Transverse colon (tissue), 4 donors: ENCODE measurements at regions not wholly inside any gene's neighbourhood (a gene's known extent, or its start where the extent isn't known, plus 50 kb on each side); places are given as distances from the start of the nearest gene placed in this dataset.

Experiments used
- DNase-seq: peaks from one replicate; pipeline ENCODE4 v3.0.0-alpha.2; 2019
- H3K27ac ChIP-seq, 4 donors: fragments of 200-600 bp; sonication (generic); 2 replicates each; pipeline ENCODE4 v1.5.1; 2016 to 2018; ENCODE audit warnings: inconsistent platforms in 4 of 4
- H3K27me3 ChIP-seq: fragments of 200-600 bp; sonication (generic); 2 replicates; pipeline ENCODE4 v1.5.1; 2017; ENCODE audit warnings: inconsistent platforms
- H3K36me3 ChIP-seq, 4 donors: fragments of 200-600 bp; sonication (generic); 2 replicates each; pipeline ENCODE4 v1.5.1; 2017 to 2019; ENCODE audit warnings: inconsistent platforms in 4 of 4
- H3K4me1 ChIP-seq, 4 donors: fragments of 200-600 bp; sonication (generic); 2 replicates each; pipeline ENCODE4 v1.5.1; 2017 to 2020; ENCODE audit warnings: inconsistent platforms in 4 of 4
- H3K4me3 ChIP-seq, 4 donors: fragments of 200-600 bp; sonication (generic); 1 replicate in 1 of 4; 2 replicates in 3 of 4; pipeline versions ENCODE4 v1.5.1 to v1.6.1; 2017 to 2019; ENCODE audit warnings: inconsistent platforms in 4 of 4
- H3K9me3 ChIP-seq, 2 donors: fragments of 200-600 bp; sonication (generic); 2 replicates each; pipeline ENCODE4 v1.5.1; 2017 to 2019; ENCODE audit warnings: inconsistent platforms in 2 of 2
- CTCF ChIP-seq, 5 experiments: fragments of 200-600 bp in 3 of 5; fragments of 450-650 bp in 2 of 5; sonication (generic) in 3 of 5; IDR thresholded peaks; 1 replicate in 2 of 5; 2 replicates in 3 of 5; pipeline ENCODE4 v1.5.1; 2016 to 2017; ENCODE audit warnings: antibody characterized with exemption in 5 of 5, inconsistent platforms in 3 of 5, mild to moderate bottlenecking in 2 of 5, moderate library complexity in 1 of 5
- EP300 ChIP-seq: sonication (generic); formaldehyde crosslinking; IDR thresholded peaks from one replicate; pipeline ENCODE4 v1.6.1; 2017; ENCODE audit warnings: antibody characterized with exemption, low read depth
- POLR2A ChIP-seq: fragments of 450-650 bp; IDR thresholded peaks from one replicate; pipeline ENCODE4 v1.6.1; 2016; ENCODE audit warnings: antibody characterized with exemption, mild to moderate bottlenecking, moderate library complexity
- POLR2AphosphoS5 ChIP-seq, 3 donors: sonication (generic); formaldehyde crosslinking; IDR thresholded peaks; one replicate each; pipeline ENCODE4 v1.6.1; 2016; ENCODE audit warnings: antibody characterized with exemption in 3 of 3
- WGBS, 2 donors: methylation state at CpG; one replicate each; pipeline ENCODE4 v1.1.5; 2018; ENCODE audit warnings: low coverage in 1 of 2; 5-methylcytosine and 5-hydroxymethylcytosine counted together
- in situ Hi-C, 4 donors: fragments of 200-750 bp; cut with MboI; loops; one replicate each; pipeline versions ENCODE4 v1.15.0 to v1.15.1; 2017; ENCODE audit warnings: low sequenced_read_pairs in 3 of 4, low pct_ligation_motif_present in 1 of 4, low pct_unique_long_range_greater_than_20kb in 1 of 4
- intact Hi-C: fragments of 100-400 bp; cut with DNase I; formaldehyde crosslinking; loops from one replicate; pipeline ENCODE4 v1.15.1; 2023; ENCODE audit warnings: low total_unique reads

DNA sequence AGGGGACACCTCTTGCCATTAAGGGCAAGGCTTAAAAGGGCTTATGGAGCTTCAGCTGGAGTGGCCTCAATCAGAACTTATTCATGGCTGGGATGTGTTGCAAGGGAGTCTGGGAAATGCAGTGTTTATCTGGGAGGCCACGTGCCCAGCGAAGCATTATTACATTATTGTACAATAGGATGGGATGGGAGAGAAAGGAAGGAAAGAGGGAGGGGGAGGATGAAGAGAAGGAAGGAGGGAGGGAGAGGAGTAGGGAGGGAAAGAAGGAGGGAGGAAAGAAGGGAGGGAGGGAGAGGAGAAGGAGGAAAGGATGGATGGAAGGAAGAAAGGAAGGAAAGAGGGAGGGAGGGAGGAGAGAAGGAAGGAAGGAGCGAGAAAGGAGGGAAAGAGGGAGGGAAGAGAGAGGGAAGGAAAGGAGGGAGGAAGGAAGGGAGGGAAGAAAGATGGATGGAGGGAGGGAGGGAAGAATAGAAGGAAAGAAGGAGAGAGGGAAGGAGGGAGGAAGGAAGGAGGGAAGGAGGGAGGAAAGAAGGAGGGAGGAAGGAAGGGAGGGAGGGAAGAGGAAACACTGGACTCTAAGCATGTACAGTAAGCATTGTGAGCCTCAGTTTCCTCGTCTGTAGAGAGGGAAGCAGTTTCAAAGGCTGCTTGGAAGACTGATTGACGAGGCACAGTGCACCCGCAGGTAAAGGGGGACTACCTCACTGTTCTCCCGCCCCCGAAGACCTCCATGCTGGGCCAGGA lies 62.2 kb downstream of the MYEOV start:
- H3K9me3 ChIP-seq, result peaks cover 5 to 8% of the 10 kb centered on the region in 2 donors
- H3K4me3 ChIP-seq, result no peak overlapping the region
- DNase-seq, result no peak
- H3K36me3 ChIP-seq, result no peaks in the 10 kb centered on the region
- no peaks in the 10 kb centered on the region for H3K27me3 ChIP-seq
- peaks cover 0 to 9% (median 3%) of the 10 kb centered on the region in 4 donors for H3K4me1 ChIP-seq
- intact Hi-C loops, result no loop called here
- in situ Hi-C loops, result no loop called here
- TF ChIP-seq CTCF (IDR thresholded peaks at IDR 0.05) (no peak), EP300 (no peak), POLR2AphosphoS5 (IDR thresholded peaks at IDR 0.05) (no peak), POLR2A (no peak)
- WGBS, 2 donors, result 81 to 82% methylated on average over 6 to 8 of the region's 8 CpGs
- H3K27ac ChIP-seq, result no peak overlapping the region

GRCh38 chr11:69356703-69357457 lies 62.9 kb downstream of the MYEOV start:
- H3K4me3 ChIP-seq, result no peak overlapping the region
- peaks cover 5 to 8% of the 10 kb centered on the region in 2 donors for H3K9me3 ChIP-seq
- in situ Hi-C loops, result no loop called here
- DNase-seq, result no peak
- intact Hi-C loops, result no loop called here
- H3K4me1 ChIP-seq, result peaks cover 0 to 9% (median 3%) of the 10 kb centered on the region in 4 donors
- WGBS, 2 donors, result 86% methylated on average over 15 of the region's 15 CpGs; no CpG with 5 or more reads in 1 of the 2 donors
- H3K27ac ChIP-seq, result no peak overlapping the region
- TF ChIP-seq POLR2AphosphoS5 (IDR thresholded peaks at IDR 0.05) (no peak), EP300 (no peak), POLR2A (no peak), CTCF (IDR thresholded peaks at IDR 0.05) (no peak)
- no peaks in the 10 kb centered on the region for H3K36me3 ChIP-seq
- H3K27me3 ChIP-seq, result no peaks in the 10 kb centered on the region

- 83% methylated on average over 18 of the region's 18 CpGs; no CpG with 5 or more reads in 1 of the 2 donors for WGBS, 2 donors
- H3K9me3 ChIP-seq, result peaks cover 5 to 8% of the 10 kb centered on the region in 2 donors
- no peaks in the 10 kb centered on the region for H3K36me3 ChIP-seq
- DNase-seq, result peak; percentile 6
- no peak overlapping the region for H3K27ac ChIP-seq
- no peak overlapping the region for H3K4me3 ChIP-seq
- TF ChIP-seq EP300, result no peak
- intact Hi-C loops, result no loop called here
- peaks cover 0 to 6% (median under 1%) of the 10 kb centered on the region in 4 donors for H3K4me1 ChIP-seq
- in situ Hi-C loops, result no loop called here
- no peaks in the 10 kb centered on the region for H3K27me3 ChIP-seq
Observed at GRCh38 chr11:69357458-69358397, 63.8 kb downstream of the MYEOV start.

GRCh38 chr11:69358398-69359020 lies 64.6 kb downstream of the MYEOV start:
- peak; percentile 5 for DNase-seq

More at GRCh38 chr11:69358398-69359020, 64.6 kb downstream of the MYEOV start:
- Histone ChIP-seq H3K36me3 (no peaks in the 10 kb centered on the region), H3K27me3 (no peaks in the 10 kb centered on the region), H3K4me1 (no peaks in the 10 kb centered on the region), H3K27ac (no peak overlapping the region), H3K4me3 (no peak overlapping the region), H3K9me3 (peaks cover 5 to 8% of the 10 kb centered on the region in 2 donors)
- WGBS, 2 donors, result 90% methylated on average over 8 of the region's 8 CpGs; no CpG with 5 or more reads in 1 of the 2 donors
- intact Hi-C loops, result no loop called here
- in situ Hi-C loops, result no loop called here
- TF ChIP-seq CTCF (IDR thresholded peaks at IDR 0.05) (no peak), POLR2A (no peak), EP300 (no peak), POLR2AphosphoS5 (IDR thresholded peaks at IDR 0.05) (no peak)
